HG03521 (cell line): ENCODE measurements at regions not wholly inside any gene's neighbourhood (a gene's known extent, or its start where the extent isn't known, plus 50 kb on each side); places are given as distances from the start of the nearest gene placed in this dataset.
"Not testable (repeated sequence)": the region's sequence is repeated elsewhere in the genome, so short reads cannot be mapped to it uniquely, and the experiment has no call there.

ENCODE experiments used
- ATAC-seq: cut with Tn5 transposase; IDR thresholded peaks from one replicate; pipeline ENCODE4 v1.9.1; 2021; ENCODE audit warnings: mild to moderate bottlenecking, moderate library complexity; ENCODE audit not compliant: unreplicated experiment

DNA sequence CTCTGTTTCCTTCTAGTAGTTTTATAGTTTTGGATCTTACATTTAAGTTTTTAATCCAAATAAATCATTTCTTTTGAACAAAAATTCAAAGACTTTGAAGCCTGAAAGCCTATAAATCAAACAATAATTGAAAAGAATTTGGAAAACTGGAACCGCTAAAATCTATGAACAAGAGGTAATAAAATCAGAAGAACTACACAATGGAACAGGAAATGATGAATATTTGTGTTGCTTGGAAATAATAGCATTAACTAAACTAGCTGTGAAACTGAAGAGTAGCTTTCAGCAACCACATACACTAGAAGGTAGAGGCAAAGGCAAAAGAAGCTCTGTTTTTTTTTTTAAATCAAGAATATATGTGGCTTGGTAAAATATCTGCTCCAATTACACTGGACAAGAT is 147.9 kb upstream of the ABI3BP start:
- ATAC-seq = no peak

DNA sequence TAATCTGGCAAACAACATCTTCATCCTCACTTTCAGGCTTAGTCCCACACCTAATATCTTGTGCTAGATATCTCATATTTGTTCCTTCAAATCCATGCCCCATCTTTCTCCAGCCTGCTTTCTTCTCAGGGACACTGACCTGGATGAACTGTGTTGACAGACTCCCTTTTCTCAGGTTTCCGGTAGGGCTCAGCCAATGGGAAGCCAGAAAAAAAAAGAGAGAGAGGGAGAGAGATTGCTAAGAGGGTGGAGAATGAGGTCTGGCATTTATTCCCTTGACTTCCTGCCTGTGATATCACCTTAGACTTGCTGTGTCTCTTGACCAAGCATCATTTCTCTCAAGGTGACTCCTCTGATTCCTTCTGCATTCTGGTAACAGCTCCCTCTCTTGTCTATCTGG is 145.6 kb upstream of the ABI3BP start:
- no peak for ATAC-seq

DNA sequence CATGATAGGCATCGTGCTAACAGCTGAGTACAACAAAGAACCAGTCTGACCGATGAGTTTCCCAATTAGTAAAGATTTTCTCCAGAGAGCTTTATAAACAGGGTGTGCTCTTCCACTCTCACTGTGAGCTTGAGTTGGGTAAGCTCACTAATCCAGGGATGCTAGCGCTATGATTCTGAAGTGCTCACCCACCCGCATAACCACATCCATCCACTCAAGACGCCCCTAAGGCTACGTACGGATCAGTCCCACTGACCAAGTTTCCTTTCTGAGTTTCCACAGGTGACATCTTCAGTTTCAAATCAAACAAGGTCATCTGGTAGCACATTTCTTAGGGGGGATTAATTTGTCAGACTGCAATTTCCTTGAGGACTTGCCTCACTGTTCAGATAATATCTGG is 141.1 kb upstream of the ABI3BP start:
- ATAC-seq = no peak

DNA sequence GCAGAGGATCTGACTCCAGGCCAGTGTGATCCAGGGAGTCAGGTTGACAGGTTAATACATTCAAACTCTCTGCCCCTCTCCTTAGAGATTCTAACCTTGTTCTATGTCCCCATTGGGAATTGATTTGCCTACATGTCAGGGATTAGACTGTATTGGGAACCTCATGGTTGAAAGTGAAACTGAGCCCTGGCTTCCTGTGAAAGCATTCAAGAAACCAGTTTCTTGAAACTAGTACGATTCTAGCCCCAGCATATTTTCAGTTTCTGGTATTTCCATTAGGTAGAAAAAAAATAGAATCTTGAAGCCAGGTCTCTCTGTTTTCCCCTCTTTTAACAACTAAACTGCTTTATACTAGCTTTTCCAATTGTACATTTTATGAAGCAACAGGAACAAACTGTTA is 140.4 kb upstream of the ABI3BP start:
- no peak for ATAC-seq

DNA sequence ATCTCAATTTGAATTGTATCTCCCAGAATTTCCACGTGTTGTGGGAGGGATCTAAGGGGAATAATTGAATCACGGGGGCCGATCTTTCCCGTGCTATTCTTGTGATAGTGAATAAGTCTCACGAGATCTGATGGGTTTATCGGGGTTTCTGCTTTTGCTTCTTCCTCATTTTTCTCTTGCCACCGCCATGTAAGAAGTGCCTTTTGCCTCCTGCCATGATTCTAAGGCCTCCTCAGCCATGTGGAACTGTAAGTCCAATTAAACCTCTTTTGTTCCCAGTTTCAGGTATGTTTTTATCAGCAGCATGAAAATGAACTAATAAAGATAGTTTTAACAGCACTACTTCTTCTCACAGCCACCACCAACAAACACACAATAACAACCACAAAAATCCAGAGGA is 140.0 kb upstream of the ABI3BP start:
- not testable (repeated sequence) for ATAC-seq

DNA sequence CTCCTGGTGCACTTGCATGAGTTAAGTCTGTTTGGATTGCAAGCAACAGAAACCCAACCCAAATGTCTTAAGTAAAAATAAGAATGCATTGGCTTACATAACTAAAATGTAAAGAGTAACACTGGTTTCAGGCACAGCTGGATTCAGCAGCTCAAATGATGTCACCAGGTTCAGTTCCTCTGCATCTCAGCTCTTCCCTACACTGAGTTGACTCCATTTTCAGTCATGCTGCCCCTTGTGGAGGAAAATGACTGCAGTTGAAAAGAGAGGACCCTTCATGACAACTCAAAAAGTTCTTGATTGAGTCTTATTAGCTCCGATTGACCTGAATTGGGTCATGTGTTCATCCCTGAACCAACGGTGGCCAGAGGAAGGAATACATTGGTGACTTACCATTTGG is 138.5 kb upstream of the ABI3BP start:
- ATAC-seq = no peak

DNA sequence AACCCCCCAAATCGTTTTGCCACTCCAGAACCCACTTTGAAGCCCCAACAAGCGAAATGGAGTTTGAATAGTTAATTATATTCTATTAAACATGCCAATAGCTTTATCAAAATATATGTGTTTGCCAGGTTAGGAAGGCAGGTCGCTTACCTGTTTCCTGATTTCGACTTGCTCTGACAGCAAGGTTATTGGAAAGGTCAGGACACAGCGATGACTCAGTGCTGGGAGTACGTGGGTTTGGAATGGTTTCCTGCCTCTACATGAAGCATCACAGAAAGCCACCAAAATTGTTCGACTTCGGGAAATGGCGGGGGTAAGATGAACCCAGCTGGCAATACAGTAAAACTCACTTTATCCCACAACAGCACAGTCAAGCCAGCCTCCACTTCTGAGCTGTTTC is 135.6 kb upstream of the ABI3BP start:
- no peak for ATAC-seq

DNA sequence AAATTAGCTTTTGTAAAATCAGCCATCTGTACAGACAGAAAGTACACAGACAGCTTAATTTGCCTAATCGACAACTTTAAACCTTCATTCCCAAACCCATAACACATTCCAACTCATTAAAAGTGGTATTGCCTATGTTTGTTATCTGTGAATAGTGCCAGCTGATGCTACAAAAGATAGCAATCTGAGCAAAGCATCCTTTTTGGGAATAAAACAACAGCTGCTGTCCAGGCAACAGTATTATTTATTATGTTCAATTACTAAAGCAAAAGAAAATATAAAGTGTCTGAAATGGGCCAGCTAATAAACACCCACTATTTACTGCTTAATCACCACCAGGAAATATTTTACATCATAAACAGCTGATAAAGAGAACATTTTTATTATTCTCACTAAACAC is 134.8 kb upstream of the ABI3BP start:
- ATAC-seq = no peak

DNA sequence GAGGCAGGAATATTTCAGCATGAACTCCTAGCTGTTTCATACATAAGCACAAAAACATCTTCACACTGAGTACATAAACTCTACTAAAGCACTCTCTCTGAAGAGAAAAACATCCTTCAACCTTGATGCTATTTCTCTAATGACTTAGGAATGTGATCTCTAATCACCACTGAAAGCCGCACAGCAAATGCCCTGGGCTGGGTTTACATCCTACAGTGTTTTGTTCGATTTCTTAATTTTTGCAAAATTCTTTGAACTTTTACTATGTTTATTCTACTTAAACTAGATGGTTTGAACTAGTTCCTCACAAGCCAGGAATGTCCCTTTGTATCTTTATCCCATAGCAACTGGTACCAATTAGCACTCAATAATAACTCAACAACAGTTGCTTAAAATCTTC is 130.9 kb upstream of the ABI3BP start:
- ATAC-seq = no peak

DNA sequence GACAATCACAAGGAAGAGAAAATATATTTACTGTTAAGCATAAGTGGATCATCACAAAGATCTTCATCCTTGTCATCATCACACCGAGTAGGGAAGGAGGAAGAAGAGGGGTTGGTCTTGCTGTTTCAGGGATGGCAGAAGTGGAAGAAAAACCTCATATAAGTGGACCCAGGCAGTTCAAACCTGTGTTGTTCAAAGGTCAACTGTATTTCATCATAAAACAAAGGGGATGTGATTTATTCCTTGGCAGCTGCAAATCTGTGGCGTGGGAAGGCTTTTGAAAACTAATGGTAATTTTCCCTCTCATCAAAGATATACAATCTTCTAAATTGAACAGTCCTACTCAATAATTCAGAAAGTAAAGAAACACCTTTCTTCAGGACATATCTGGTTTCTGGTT is 129.9 kb upstream of the ABI3BP start:
- ATAC-seq = no peak

DNA sequence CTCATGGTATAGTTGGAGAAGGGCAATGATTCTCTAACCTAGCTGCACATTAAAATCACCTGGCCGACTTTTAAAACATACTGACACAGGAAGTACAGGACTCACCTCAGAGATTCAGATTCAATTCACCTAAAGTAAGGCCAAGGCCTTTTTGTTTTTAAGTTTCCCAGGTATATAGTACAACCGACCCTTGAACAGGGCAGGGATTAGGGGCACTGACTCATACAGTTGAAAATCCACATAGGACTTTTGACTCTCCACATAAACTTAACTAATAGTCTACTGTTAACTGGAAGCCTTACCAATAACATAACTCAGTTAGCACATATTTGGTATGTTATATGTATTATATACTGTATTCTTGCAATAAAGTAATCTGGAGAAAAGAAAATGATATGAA is 129.5 kb upstream of the ABI3BP start:
- no peak for ATAC-seq

DNA sequence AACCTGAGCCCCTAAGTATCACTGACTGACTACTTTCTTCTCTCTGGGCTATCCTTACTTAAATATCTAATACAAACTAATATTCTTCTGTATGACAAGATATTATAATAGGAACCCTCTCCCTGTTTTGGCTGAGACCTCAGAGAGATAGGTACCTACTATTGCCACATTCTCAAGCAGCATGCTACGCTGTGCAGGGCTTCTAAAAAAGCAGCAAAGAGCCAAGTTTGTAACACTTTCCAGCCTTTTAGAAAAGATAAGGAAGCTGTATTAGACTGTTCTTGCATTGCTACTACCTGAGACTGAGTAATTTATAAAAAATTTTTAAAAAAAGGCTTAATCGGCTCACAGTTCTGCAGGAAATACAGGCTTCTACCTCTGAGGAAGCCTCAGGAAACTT is 126.8 kb upstream of the ABI3BP start:
- ATAC-seq = no peak

DNA sequence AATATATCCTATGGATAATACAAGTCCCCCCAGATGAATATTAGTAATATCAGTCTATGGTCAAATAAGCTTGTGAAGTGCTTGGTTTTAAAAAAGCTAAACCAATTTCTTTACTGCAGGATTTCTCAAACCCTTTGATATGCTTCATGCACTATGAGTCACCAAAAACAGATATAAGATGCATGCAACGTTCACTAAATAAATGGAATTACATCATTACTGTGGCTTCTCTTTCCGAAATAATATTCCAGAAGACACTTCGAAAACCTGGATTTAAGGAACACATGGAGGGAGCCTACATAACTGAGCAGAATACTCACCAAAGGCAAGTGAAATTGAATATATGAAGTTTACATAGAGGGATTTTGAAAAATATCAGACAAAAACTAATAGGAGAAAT is 126.3 kb upstream of the ABI3BP start:
- ATAC-seq = no peak

DNA sequence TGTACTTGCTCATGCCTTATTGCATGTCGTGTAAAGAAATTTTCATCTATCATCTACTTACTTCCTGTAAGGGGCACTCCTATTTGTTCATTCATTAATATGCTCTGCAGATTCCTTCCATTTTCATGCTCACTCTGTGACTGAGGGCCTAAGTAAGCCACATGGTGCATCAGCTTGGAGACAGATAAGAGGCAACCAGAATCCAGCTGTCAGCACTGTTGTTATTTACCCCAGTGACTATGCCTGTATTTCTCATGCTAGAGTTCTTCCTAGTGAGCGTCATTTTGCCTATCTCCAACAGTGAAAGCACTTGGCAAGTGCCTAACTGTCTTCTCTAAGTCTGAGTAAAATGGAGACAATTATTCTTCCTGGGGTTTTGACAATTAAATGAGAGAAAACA is 124.8 kb upstream of the ABI3BP start:
- no peak for ATAC-seq

DNA sequence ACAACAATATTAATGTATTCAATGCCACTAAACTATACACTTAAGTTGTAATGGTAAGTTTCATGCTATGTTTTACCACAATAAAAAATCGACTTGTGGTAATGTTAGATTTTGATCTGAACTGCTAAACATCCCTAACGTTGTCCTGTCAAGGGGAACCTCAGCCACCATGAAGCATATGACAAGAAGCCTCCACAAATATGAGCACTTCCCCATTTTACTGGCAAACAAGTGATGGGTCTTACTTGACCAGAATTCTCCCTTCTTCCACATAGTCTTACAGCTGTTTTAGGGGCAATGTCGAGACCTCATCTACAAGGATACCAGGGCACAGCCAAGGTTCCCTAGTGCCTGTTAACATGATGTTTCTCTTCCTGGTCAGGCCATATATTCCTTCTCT is 124.2 kb upstream of the ABI3BP start:
- no peak for ATAC-seq

DNA sequence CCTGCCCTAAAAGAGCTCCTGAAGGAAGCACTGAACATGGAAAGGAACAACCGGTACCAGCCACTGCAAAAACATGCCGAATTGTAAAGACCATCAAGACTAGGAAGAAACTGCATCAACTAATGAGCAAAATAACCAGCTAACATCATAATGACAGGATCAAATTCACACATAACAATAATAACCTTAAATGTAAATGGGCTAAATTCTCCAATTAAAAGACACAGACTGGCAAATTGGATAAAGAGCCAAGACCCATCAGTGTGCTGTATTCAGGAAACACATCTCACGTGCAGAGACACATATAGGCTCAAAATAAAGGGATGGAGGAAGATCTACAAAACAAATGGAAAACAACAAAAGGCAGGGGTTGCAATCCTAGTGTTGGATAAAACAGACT is 117.1 kb upstream of the ABI3BP start:
- not testable (repeated sequence) for ATAC-seq

DNA sequence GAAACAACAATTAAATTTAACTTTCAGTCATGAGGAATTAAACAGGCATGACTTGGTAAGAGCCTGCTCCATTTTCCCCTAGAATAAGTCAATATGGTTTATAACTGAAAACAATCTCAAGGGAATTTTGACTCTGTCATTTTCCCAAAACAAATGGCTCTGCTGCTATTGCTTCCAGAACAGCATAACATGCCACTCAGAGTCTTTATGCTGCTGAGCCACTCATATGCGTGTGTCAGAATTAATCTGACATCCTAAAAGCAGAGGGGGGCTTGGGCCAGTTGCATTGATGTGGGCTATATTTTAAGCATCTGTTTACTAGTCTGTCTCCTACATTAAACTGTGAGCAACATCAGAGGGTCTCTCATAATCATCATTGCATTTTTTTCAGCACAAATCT is 111.1 kb upstream of the ABI3BP start:
- ATAC-seq = no peak

DNA sequence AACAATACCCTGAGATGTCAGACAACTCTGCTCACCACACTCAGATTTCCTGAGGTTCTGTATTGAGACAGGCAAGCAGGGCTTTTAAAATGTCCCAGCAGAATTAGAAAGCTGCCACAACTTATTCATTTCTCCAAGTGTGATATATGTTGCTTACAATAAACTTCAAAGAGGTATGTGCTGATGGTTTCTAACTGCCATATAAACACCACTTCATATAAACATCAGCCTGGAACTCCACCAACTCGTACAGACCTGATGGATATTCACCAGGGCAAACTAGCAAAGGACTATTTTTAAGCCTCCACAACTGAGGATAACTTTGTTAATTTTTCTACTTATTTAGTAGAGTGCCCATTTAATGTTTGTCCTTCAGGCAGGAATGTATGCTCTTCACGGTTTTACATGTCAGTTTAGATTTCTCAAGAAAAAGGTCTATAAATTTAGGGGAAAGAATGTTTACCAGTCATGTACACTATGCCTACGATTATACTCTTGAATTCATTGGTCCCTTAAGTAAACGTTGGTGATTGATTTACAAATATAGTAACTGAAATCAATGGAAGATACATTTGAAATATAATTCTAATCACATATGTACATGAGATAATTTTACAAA is 109.6 kb upstream of the ABI3BP start:
- no peak for ATAC-seq

DNA sequence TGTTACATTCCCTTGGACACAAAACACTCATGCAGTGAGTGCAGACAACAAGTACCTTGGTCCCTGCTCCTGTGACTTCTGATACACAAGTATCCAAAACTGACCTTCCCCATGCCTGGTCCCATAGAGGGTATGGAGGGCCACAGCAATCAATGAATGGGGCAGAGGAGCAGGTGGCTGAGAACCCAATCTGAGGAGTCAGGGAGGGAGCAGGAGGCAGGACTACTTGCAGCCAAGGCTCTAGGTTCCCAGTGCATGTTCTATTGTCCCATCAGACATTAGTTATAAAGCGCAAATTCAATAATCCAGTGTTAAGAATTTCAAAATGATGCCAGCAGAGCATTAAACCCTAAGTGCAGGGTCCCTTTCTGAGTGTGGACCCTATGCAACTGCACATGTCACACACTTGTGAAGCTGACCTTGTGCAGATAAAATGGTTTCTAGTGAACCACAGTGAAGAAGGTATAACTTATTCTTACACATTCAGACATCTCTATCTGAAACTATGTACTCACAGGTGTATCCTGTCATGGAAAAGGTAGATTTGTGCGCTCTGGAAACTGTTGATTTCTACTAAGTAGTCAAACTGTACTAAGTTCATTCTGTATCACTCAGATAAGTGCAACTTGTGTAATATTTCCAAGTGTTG is 107.3 kb upstream of the ABI3BP start:
- ATAC-seq = no peak

DNA sequence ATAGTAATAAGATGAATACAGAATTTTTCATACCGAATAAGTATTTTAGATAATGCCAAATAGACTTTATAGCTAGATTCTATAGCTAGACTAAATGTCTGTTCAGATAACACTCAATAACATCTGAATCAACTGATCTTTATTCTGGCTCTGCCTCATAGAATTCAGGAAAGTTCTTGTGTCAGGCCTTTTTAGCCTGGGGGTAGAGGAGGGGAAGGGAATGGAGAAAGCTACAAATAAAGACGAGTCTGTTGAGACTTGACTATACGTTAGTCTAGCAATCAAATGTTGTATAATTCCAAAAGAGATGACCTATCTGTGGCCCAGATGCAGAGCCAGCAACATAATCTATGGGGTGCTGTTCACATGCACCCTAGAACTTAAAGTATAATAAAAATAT is 106.6 kb upstream of the ABI3BP start:
- ATAC-seq = no peak

DNA sequence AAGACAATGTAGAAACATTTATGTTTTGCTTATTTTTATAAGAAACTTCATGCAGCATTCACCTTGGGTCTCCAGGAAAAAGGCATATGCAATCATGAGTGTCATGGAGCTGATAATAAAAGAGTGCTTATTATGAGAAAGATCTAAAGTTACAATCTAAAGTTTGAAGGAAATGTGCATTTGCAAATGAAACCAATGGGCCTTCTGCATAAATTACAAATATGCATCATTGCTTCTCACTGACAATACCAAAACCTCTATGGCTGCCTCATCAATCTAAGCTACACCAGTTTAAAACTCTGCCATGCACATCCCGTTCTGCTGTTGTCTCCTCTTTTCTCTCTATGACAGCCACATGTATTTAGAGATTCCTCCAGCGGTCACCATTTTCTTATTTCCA is 103.2 kb upstream of the ABI3BP start:
- ATAC-seq = no peak

DNA sequence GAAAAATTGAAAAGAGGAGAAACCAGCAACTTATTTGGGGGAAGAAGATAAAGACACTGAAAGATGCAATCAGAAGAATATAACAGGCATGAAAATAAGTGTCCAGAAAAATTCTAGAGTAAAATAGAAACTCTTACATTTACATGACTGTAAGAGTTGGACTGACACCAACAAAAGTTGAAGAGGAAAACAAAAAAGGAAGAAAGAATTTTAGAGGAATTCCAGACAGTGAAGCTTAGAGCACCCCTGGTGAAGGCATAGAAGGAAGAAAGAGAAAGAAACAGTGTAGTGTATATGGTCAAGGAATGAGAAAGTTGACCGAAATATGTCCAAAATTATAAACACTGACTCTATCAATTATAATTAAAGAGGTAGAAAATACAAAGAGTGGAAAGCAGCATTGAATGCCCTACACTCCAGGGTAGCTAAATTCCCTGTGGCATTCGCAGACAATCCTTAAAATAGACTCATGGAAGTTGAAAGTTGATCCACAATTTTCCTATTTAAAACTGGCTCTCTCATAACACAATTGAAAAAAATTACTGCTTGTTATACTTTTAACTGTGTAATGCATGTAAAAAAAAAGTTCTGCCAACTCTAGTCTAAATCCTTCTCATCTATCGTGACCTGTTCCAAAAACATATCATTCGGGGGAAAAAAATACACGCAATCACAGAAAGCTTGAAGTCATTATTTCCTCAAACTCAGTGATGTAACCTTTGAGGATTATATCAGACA is 102.6 kb upstream of the ABI3BP start:
- no peak for ATAC-seq

DNA sequence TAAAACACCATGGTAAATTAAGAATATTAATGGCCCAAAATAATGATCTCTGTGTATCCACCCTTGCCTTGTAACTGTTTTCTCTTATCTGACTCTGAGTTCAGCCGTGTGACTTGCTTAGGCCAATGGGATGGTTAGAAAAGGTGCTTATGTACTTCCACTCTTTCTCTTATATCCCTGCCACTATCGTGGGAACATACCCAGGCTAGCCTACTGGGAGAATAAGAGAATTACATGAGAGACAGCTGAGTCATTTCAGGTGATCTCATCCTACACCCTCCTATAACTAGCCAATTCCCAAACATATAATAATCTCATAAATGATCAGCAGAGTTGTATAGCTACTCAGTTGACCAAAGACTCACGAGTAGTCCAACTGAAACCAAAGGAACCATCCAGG is 98.3 kb upstream of the ABI3BP start:
- no peak for ATAC-seq
